ENCODE measurements at regions not wholly inside any gene's neighbourhood (a gene's known extent, or its start where the extent isn't known, plus 50 kb on each side); places are given as distances from the start of the nearest gene placed in this dataset.
"Not testable (repeated sequence)": the region's sequence is repeated elsewhere in the genome, so short reads cannot be mapped to it uniquely, and the experiment has no call there.

DNA sequence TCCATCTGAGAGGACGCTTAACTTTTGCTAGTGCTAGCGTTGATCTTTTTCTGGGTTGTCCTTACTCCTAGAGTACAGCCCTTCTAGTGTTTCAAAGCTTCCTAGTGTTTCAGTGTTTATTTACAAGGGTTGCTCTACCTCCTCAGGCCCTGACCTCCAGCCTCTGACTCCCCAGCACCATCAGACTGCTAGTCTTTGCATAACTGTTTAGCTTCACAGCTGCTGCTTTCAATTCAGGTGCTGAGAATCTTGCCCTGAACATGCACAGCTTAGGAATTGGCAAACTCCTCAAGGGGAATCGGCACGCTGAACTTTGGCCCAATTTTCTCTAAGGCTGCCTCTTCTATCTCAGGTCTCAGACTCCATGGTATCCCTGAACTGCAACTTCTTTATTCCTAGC is 52.9 kb downstream of the OR52B4 start:
- peaks cover 0 to 19% (median under 1%) of the 10 kb centered on the region in 5 donors for H3K27me3 Mint-ChIP-seq
- H3K9me3 Mint-ChIP-seq, H3K4me3 Mint-ChIP-seq, H3K4me1 Mint-ChIP-seq, ATAC-seq, H3K36me3 Mint-ChIP-seq, POLR2A ChIA-PET, H3K27ac Mint-ChIP-seq, DNase-seq: not testable (repeated sequence)

DNA sequence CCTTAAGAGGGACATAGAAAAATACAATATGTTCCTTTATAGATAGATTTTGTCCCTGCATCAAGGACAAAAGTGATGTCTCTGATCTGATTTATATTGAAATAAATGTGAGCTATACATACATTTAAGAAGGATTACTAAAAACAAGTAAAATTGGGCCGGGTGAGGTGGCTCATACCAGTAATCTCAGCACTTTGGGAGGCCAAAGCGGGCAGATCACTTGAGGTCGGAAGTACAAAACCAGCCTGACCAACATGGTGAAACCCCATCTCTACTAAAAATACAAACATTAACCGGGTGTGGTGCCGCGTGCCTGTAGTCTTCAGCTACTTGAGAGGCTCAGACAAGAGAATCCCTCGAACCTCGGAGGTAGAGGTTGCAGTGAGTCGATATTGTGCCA is 91.0 kb downstream of the OR52B4 start:
- ATAC-seq, DNase-seq, H3K9me3 Mint-ChIP-seq, POLR2A ChIA-PET, H3K36me3 Mint-ChIP-seq, H3K27me3 Mint-ChIP-seq, H3K4me1 Mint-ChIP-seq, H3K27ac Mint-ChIP-seq, H3K4me3 Mint-ChIP-seq: not testable (repeated sequence)

DNA sequence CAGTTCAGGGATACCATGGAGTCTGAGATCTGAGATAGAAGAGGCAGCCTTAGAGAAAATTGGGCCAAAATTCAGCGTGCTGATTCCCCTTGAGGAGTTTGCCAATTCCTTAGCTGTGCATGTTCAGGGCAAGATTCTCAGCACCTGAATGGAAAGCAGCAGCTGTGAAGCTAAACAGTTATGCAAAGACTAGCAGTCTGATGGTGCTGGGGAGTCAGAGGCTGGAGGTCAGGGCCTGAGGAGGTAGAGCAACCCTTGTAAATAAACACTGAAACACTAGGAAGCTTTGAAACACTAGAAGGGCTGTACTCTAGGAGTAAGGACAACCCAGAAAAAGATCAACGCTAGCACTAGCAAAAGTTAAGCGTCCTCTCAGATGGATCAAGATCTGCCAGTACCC is 117.1 kb downstream of the OR52B4 start:
- H3K9me3 Mint-ChIP-seq, ATAC-seq, H3K4me1 Mint-ChIP-seq, H3K27ac Mint-ChIP-seq, H3K4me3 Mint-ChIP-seq, DNase-seq, H3K36me3 Mint-ChIP-seq, H3K27me3 Mint-ChIP-seq, POLR2A ChIA-PET: not testable (repeated sequence)

DNA sequence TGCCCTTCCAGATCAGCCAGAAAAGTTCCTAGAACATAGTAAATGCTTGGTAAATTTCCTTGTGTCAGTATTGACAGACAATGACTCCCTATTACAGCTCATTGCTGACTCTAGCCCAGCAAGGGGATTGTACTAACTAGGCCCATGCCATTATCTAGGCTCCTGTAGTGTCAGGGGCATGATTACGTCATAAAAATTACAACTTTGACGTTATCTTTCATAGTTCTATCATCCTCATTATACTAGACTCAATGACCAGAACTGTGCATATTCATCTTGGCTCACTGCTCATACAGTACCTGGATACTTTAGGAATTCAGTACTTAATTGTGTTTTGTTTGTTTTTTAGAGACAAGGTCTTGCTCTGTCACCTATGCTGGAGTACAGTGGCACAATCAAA is 118.7 kb downstream of the OR52B4 start:
- POLR2A ChIA-PET, H3K9me3 Mint-ChIP-seq: not testable (repeated sequence)

DNA sequence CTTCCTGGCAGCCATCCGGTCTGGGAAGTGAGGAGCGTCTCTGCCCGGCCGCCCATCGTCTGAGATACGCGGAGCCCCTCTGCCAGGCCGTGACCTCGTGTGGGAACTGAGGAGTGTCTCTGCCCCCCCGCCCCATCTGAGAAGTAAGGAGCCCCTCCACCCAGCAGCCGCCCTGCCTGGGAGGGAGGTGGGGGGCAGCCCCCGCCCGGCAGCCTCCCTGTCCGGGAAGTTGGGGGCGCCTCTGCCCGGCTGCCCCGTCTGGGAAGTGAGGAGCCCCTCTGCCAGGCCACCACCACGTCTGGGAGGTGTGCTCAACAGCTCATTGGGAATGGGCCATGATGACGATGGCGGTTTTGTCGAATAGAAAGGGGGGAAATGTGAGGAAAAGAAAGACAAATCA is 130.4 kb downstream of the OR52B4 start:
- DNase-seq, H3K4me1 Mint-ChIP-seq, ATAC-seq, H3K27ac Mint-ChIP-seq, POLR2A ChIA-PET, H3K36me3 Mint-ChIP-seq, H3K4me3 Mint-ChIP-seq, H3K9me3 Mint-ChIP-seq: not testable (repeated sequence)
- H3K27me3 Mint-ChIP-seq, result peaks cover 0 to 31% (median 10%) of the 10 kb centered on the region in 5 donors

More for the DNA sequence above, 118.7 kb downstream of the OR52B4 start:
- not testable (repeated sequence) for H3K27ac Mint-ChIP-seq, H3K4me3 Mint-ChIP-seq, ATAC-seq, H3K36me3 Mint-ChIP-seq, DNase-seq, H3K4me1 Mint-ChIP-seq, H3K27me3 Mint-ChIP-seq

DNA sequence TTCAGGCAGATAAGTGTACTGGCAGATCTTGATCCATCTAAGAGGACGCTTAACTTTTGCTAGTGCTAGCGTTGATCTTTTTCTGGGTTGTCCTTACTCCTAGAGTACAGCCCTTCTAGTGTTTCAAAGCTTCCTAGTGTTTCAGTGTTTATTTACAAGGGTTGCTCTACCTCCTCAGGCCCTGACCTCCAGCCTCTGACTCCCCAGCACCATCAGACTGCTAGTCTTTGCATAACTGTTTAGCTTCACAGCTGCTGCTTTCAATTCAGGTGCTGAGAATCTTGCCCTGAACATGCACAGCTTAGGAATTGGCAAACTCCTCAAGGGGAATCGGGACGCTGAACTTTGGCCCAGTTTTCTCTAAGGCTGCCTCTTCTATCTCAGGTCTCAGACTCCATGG is 124.3 kb downstream of the RRM1 start:
- H3K27me3 Mint-ChIP-seq, result peaks cover 5 to 26% (median 14%) of the 10 kb centered on the region in 5 donors
- H3K27ac Mint-ChIP-seq, DNase-seq, H3K4me1 Mint-ChIP-seq, ATAC-seq, POLR2A ChIA-PET, H3K36me3 Mint-ChIP-seq, H3K4me3 Mint-ChIP-seq, H3K9me3 Mint-ChIP-seq: not testable (repeated sequence)

DNA sequence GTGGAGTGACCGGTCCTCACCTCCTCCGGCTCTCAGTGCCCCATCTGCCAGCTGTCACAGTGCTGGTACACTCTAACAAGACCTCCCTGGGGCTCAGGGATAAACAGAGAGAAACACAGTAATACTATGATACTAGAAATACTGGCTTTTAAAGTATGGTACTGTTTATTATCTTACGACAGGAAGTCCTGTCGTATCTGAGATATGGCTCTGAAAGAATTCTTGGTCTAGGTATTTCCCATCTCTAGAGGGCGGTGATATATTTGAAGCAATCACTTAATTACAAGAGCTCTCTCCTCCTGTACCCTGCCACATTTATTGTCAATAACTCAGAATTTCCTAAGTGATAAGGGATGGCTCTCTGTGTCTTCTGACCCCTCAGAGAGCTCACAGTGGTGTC is 119.1 kb downstream of the RRM1 start:
- H3K9me3 Mint-ChIP-seq, result no peaks in the 10 kb centered on the region
- no peak overlapping the region for H3K27ac Mint-ChIP-seq
- ATAC-seq (no peak), DNase-seq (no peak)
- H3K4me3 Mint-ChIP-seq, result no peak overlapping the region
- POLR2A ChIA-PET, result no interaction called here
- peaks cover 7 to 39% (median 27%) of the 10 kb centered on the region in 5 donors for H3K27me3 Mint-ChIP-seq
- H3K4me1 Mint-ChIP-seq, result no peaks in the 10 kb centered on the region
- H3K36me3 Mint-ChIP-seq, result no peaks in the 10 kb centered on the region

DNA sequence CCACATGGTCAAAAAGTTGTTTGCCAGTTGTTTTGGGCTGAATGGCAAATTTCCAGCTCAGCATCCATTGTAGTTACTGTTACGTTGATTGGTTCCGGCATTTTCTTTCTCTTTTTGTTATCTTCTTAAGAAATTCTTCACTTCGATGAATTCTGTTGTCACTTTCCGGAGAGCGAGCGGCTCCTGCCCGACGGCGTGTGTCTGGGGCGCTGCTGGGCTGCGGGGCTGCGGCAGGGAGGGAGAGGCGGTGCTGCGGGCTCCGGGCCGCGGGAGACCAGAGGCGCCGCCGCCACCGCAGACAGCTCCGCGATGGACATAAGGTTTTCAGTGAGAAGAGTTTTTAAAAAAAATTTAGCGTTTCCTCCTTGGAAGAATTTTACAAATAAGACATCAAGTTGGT is 117.4 kb downstream of the RRM1 start:
- Mint-ChIP-seq H3K27me3 (peaks cover 8 to 35% (median 27%) of the 10 kb centered on the region in 5 donors), H3K9me3 (no peaks in the 10 kb centered on the region), H3K4me1 (no peaks in the 10 kb centered on the region), H3K27ac (no peak overlapping the region), H3K4me3 (peak overlapping the region in 1 of 10 donors; percentile 9), H3K36me3 (no peaks in the 10 kb centered on the region)
- DNase-seq, result no peak
- POLR2A ChIA-PET, result no interaction called here
- no peak for ATAC-seq

DNA sequence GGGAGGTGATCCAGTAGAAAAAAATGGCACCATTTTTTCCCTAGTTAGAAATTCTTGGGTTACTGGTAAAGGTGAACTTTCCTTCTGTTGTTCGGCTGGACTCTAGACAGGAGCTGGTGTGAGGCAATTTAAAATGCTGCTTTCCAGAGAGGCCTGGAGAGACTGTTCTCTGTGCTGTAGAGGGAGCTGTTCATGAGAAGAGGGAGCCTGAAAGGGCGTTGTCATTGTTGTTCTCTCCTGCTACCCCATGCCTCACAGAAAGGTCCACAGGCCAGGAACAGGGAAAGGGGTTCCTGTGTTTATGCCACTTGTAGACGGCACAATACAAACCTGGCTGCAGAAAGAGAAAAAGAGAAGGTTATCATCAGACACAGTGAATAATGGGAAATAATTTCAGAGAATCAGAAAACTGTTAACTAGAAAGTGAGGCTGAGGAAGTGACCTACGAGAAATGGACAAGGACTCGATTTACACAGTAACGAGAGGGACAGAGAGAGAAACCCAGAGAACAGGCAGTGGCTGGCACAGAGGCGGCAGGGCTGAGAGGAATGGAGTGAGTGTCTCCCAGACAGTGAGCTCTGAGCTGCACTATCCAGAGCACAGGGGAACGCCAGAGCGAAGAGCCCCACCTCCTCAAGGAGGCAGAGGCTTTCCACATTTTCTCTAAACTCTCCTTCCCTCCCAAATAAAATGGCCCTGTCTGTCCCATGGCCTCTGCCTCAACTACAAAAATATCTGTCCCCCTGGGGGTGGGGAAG is 109.2 kb downstream of the RRM1 start:
- ATAC-seq (no peak), DNase-seq (no peak)
- H3K9me3 Mint-ChIP-seq, result no peaks in the 10 kb centered on the region
- POLR2A ChIA-PET, result no interaction called here
- H3K4me3 Mint-ChIP-seq, result no peak overlapping the region
- H3K36me3 Mint-ChIP-seq, result peaks cover 0 to 3% (median 0%) of the 10 kb centered on the region in 3 donors
- H3K4me1 Mint-ChIP-seq, result no peaks in the 10 kb centered on the region
- H3K27ac Mint-ChIP-seq, result no peak overlapping the region
- H3K27me3 Mint-ChIP-seq, result peaks cover 9 to 34% (median 17%) of the 10 kb centered on the region in 5 donors

DNA sequence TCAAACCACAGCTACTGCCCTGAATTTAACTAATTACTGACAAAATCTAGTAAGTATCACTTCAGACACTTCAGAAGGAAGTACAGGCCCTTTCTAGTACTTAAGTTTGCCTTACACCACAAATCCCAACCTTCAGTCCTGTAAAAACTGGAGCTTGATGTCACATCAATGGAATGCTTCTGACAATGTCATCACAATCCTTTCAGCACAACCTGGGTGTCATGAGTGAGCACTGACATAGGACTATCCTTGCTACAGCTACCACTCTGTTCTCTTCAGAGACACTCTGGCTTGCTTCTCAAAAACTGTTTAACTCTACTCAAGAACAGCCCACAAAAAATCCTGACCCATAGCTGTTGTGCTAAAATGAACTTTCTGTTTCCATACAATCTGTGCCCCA is 108.2 kb downstream of the RRM1 start:
- H3K36me3 Mint-ChIP-seq, result peaks cover 0 to 3% (median 0%) of the 10 kb centered on the region in 3 donors
- H3K4me3 Mint-ChIP-seq, result no peak overlapping the region
- ATAC-seq (no peak), DNase-seq (no peak)
- peaks cover 11 to 34% (median 17%) of the 10 kb centered on the region in 5 donors for H3K27me3 Mint-ChIP-seq
- no peaks in the 10 kb centered on the region for H3K9me3 Mint-ChIP-seq
- no peaks in the 10 kb centered on the region for H3K4me1 Mint-ChIP-seq
- no peak overlapping the region for H3K27ac Mint-ChIP-seq
- POLR2A ChIA-PET, result no interaction called here

DNA sequence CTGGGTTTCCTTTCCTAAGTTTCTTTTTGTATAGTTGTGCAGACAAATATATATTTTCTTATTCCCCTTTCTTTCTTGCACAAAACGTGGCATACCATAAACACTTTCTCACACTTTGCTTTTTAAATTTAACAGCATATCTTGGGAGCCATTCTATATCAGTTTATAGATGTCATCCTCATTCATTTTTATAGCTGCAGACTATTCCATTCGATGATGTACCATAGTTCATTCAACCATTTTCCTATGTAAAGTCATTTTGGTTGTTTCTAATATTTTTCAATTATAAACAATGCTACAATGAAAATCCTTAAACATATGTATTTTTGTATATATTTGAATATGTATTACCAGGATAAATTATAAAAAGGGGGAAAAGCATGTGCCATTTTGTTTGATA is 102.5 kb downstream of the RRM1 start:
- ATAC-seq, result no peak

DNA sequence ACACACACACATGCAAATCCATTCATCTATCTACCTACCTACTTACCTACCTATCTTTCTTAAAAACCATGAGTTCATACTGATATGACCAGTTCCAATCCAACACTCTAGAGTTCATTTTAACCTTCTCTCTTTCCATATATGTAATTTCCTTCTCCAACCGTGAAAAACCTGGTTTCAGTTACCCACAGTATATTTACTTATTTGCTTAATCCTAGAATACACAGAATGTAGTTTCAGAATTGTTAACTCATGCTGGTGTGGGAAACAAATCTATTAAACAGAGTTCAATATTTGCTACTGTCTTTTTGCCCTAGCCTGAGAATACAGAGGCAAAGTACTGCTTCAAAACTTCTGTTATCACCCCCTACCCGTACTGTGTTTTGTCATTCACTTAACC is 101.3 kb downstream of the RRM1 start:
- DNase-seq, result no peak

More for the DNA sequence above, 102.5 kb downstream of the RRM1 start:
- Mint-ChIP-seq H3K4me3 (no peak overlapping the region), H3K9me3 (peaks cover 0 to 4% (median 0%) of the 10 kb centered on the region in 9 donors), H3K4me1 (no peaks in the 10 kb centered on the region), H3K27ac (no peak overlapping the region), H3K27me3 (peaks cover 3 to 13% (median 11%) of the 10 kb centered on the region in 5 donors), H3K36me3 (peaks cover 0 to 5% (median 0%) of the 10 kb centered on the region in 3 donors)
- POLR2A ChIA-PET, result no interaction called here
- DNase-seq, result no peak

DNA sequence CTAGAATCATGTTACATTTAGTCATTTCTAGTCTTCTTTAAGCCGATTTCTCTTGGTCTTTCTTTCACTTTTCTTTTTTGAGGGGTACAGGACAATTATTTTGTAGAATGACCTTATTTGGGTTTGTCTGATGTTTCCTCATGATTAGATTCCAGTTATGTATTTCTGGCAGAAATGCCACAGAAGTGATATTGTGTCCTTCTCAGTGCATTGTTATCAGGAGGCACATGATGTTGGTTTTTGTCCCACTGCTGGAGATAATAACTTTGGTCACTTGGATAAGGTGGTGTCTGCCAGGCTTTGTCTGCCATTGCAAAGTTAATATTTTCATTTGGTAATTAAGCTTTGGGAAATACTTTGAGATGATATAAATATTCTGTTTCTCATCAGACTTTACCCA is 100.3 kb downstream of the RRM1 start:
- no peaks in the 10 kb centered on the region for H3K4me1 Mint-ChIP-seq
- POLR2A ChIA-PET, result no interaction called here
- no peak overlapping the region for H3K4me3 Mint-ChIP-seq
- ATAC-seq, result no peak
- H3K36me3 Mint-ChIP-seq, result peaks cover 0 to 6% (median 0%) of the 10 kb centered on the region in 3 donors
- peaks cover 0 to 4% (median 0%) of the 10 kb centered on the region in 9 donors for H3K9me3 Mint-ChIP-seq
- peaks cover 6 to 22% (median 12%) of the 10 kb centered on the region in 5 donors for H3K27me3 Mint-ChIP-seq
- H3K27ac Mint-ChIP-seq, result no peak overlapping the region
- no peak for DNase-seq

More for the DNA sequence above, 101.3 kb downstream of the RRM1 start:
- no peak for ATAC-seq
- peaks cover 0 to 7% (median 0%) of the 10 kb centered on the region in 3 donors for H3K36me3 Mint-ChIP-seq
- H3K27me3 Mint-ChIP-seq, result peaks cover 6 to 25% (median 13%) of the 10 kb centered on the region in 5 donors
- no peak overlapping the region for H3K4me3 Mint-ChIP-seq
- POLR2A ChIA-PET, result no interaction called here
- H3K4me1 Mint-ChIP-seq, result no peaks in the 10 kb centered on the region
- H3K27ac Mint-ChIP-seq, result no peak overlapping the region
- H3K9me3 Mint-ChIP-seq, result peaks cover 0 to 4% (median 0%) of the 10 kb centered on the region in 9 donors
